GM20000 (cell line): ENCODE measurements at regions not wholly inside any gene's neighbourhood (a gene's known extent, or its start where the extent isn't known, plus 50 kb on each side); places are given as distances from the start of the nearest gene placed in this dataset.
"Not testable (repeated sequence)": the region's sequence is repeated elsewhere in the genome, so short reads cannot be mapped to it uniquely, and the experiment has no call there.

ENCODE experiments used
- DNase-seq: peaks from one replicate; pipeline ENCODE4 v3.0.0; 2012; ENCODE audit warnings: low spot score
- TF ChIP-seq, protein P1 (sequence below): IDR thresholded peaks from 2 replicates; pipeline ENCODE4 v1.5.1; 2012; ENCODE audit warnings: mild to moderate bottlenecking, control low read depth; ENCODE audit errors: extremely low read depth, missing control alignments

GRCh38 chr7:101723835-101724234 lies 93.6 kb upstream of the CUX1 start:
- TF ChIP-seq, protein P1, sequence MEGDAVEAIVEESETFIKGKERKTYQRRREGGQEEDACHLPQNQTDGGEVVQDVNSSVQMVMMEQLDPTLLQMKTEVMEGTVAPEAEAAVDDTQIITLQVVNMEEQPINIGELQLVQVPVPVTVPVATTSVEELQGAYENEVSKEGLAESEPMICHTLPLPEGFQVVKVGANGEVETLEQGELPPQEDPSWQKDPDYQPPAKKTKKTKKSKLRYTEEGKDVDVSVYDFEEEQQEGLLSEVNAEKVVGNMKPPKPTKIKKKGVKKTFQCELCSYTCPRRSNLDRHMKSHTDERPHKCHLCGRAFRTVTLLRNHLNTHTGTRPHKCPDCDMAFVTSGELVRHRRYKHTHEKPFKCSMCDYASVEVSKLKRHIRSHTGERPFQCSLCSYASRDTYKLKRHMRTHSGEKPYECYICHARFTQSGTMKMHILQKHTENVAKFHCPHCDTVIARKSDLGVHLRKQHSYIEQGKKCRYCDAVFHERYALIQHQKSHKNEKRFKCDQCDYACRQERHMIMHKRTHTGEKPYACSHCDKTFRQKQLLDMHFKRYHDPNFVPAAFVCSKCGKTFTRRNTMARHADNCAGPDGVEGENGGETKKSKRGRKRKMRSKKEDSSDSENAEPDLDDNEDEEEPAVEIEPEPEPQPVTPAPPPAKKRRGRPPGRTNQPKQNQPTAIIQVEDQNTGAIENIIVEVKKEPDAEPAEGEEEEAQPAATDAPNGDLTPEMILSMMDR: no peak

DNA sequence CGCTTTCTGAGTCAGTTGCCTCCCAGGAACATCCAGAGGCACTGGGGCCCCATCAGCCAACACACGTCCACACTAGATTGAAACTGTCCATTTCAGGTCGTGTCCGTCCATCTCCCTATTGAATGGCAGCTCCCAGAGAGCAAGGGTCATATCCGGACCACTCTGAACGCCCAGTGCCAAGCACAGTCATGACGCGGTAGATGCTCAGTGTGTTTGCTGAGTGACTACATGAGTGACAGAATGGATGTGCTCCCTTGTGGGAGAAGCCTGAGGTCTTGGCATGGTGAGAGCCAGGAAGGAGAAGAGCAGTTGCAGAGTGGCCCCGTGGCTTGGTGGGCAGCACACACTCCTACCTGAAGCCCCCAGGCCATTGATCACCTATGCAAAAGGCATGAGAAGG lies 92.5 kb upstream of the CUX1 start:
- TF ChIP-seq, protein P1: no peak
- DNase-seq: no peak

More at GRCh38 chr7:101723835-101724234, 93.6 kb upstream of the CUX1 start:
- DNase-seq: no peak

GRCh38 chr7:101725921-101726320 lies 91.5 kb upstream of the CUX1 start:
- DNase-seq: no peak
- TF ChIP-seq, protein P1: no peak

GRCh38 chr7:101727184-101727583 lies 90.2 kb upstream of the CUX1 start:
- TF ChIP-seq, protein P1: no peak
- DNase-seq: no peak

- TF ChIP-seq, protein P1: no peak
- no peak for DNase-seq
Measured at GRCh38 chr7:101728128-101728527, 89.3 kb upstream of the CUX1 start.

DNA sequence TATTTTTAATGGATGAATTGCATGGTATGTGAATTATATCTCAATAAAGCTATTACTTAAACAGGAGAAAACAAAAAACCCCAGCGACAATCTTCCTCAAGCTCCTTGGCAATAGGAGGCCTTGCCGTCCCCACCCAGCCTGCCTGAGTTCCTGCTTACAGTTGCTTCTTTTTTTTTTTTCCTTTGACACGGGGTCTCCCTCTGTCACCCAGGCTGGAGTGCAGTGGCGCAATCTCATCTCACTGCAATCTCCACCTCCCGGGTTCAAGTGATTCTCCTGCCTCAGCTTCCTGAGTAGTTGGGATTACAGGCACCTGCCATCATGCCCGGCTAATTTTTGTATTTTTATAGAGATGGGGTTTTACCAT lies 88.6 kb upstream of the CUX1 start:
- DNase-seq: not testable (repeated sequence)

GRCh38 chr7:101729241-101729883 lies 88.1 kb upstream of the CUX1 start:
- TF ChIP-seq, protein P1: no peak
- DNase-seq: no peak

GRCh38 chr7:101731502-101732084 lies 85.8 kb upstream of the CUX1 start:
- TF ChIP-seq, protein P1: no peak
- no peak for DNase-seq
